ENCODE measurements at regions not wholly inside any gene's neighbourhood (a gene's known extent, or its start where the extent isn't known, plus 50 kb on each side); places are given as distances from the start of the nearest gene placed in this dataset.

DNA sequence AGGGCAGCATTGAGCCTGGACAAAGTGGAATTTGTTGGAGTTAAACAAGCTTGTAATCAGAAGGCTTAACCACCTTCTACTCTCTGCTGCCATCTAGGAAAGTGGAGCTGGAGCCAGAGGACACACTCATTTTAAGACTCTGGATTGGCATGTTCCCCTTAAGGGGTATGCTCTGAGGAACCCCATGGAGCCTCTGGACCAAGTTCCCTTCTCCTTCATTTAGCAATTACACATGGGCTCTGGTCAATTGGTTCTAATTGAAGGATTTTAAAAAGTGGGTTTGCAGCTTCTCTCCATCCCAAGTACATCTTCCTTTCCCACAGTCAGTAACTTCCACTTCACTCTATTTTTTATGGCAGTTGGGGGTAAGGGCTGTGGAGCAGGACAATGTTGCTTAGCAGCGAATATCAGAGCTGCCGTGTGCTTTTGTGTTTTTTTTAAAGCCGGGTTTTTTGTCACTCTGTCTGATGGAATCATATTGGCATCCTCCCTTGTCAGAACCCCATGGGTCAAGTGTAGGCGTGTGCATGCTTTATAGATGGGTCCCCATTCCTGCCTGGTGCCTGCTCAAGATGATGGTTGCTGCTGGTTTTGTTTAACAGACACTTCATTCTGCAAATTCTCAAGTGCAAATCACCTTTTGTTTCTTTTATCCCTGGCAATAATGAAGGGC, 330.7 kb upstream of the ADAMTSL1 start:
- Histone ChIP-seq H3K4me3 (replicated peaks in 1 of 3; ENCODE audit: insufficient read depth in 1 of 3, low read depth in 1 of 3, low read length in 3 of 3) (no peak overlapping the region), H3K9me3 (replicated peaks; ENCODE audit: control insufficient read depth, insufficient read depth, low read length) (no peaks in the 10 kb centered on the region), H3K79me2 (ENCODE audit: control insufficient read depth, insufficient read depth, low read length) (no peaks in the 10 kb centered on the region), H3K4me1 (ENCODE audit: control insufficient read depth, extremely low read depth, insufficient read depth, low read length) (no peaks in the 10 kb centered on the region), H3K9me1 (replicated peaks; ENCODE audit: control insufficient read depth, extremely low read depth, insufficient read depth, low read length) (no peaks in the 10 kb centered on the region), H3K36me3 (ENCODE audit: control insufficient read depth in 2 of 2, extremely low read depth in 1 of 2, insufficient read depth in 2 of 2, low read length in 2 of 2) (no peaks in the 10 kb centered on the region), H4K20me1 (replicated peaks; ENCODE audit: control insufficient read depth, extremely low read depth, insufficient read depth, low read length) (no peaks in the 10 kb centered on the region), H3K9ac (replicated peaks; ENCODE audit: extremely low read depth, insufficient read depth, low read length) (no peak overlapping the region), H3K4me2 (ENCODE audit: insufficient read depth, low read length) (no peak overlapping the region), H3K27ac (ENCODE audit: insufficient read depth, low read depth, low read length) (no peak overlapping the region), H2AFZ (ENCODE audit: low read depth, low read length) (no peak overlapping the region), H3K27me3 (ENCODE audit: control insufficient read depth in 2 of 2, insufficient read depth in 2 of 2, low read length in 2 of 2) (peaks cover 0 to 6% of the 10 kb centered on the region in 2 experiments)
- ChIA-PET CTCF (interaction anchor here (0.7 to 2.1 kb wide), 9 partner anchors 10 to 833 kb away, joined by 3 to 13 read pairs (median 3); no protein-coding TSS in a partner anchor), POLR2A (no interaction called here)
- FAIRE-seq (no peak), DNase-seq (ENCODE audit: low read depth, low spot score) (peak; percentile 2)
- TF ChIP-seq, protein P1, sequence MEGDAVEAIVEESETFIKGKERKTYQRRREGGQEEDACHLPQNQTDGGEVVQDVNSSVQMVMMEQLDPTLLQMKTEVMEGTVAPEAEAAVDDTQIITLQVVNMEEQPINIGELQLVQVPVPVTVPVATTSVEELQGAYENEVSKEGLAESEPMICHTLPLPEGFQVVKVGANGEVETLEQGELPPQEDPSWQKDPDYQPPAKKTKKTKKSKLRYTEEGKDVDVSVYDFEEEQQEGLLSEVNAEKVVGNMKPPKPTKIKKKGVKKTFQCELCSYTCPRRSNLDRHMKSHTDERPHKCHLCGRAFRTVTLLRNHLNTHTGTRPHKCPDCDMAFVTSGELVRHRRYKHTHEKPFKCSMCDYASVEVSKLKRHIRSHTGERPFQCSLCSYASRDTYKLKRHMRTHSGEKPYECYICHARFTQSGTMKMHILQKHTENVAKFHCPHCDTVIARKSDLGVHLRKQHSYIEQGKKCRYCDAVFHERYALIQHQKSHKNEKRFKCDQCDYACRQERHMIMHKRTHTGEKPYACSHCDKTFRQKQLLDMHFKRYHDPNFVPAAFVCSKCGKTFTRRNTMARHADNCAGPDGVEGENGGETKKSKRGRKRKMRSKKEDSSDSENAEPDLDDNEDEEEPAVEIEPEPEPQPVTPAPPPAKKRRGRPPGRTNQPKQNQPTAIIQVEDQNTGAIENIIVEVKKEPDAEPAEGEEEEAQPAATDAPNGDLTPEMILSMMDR (IDR thresholded peaks at IDR 0.05; ENCODE audit: extremely low read depth in 1 of 2, insufficient read depth in 1 of 2, low read depth in 1 of 2, low read length in 2 of 2), result peak in 1 of 2 donors; percentile 8
- no peak for TF ChIP-seq GATA2 (IDR thresholded peaks at IDR 0.05; ENCODE audit: insufficient read depth, insufficient read length, low read depth, low read length)
- no peak for TF ChIP-seq POLR2AphosphoS5 (IDR thresholded peaks at IDR 0.05; ENCODE audit: insufficient read depth, low read depth, low read length)
- no TSS peak for BruUV-seq (replicated peaks)
- dilution Hi-C loops (cut with MboI; ENCODE audit: extremely low pct_ligation_motif_present, low sequenced_read_pairs), result no loop called here
- intact Hi-C loops (cut with micrococcal nuclease), result no loop called here

DNA sequence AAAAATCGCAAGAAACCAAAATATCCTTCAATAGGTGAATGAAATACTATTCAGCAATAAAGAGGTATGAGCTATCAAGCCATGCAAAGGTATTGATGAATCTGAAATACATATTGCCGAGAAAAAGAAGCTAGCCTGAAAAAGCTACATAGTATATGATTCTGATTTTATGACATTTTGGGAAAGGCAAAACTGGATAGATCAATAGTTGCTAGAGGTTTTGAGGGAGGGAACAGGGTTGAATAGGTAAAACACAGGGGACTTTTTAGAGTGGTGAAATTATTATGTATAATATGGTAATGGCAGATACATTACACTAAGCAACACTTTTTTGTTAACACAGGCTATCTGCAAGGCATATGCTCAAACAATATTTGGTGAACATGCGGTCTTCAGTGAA, 327.6 kb upstream of the ADAMTSL1 start:
- Histone ChIP-seq H3K9me1 (replicated peaks; ENCODE audit: control insufficient read depth, extremely low read depth, insufficient read depth, low read length) (no peaks in the 10 kb centered on the region), H4K20me1 (replicated peaks; ENCODE audit: control insufficient read depth, extremely low read depth, insufficient read depth, low read length) (no peaks in the 10 kb centered on the region), H3K4me1 (ENCODE audit: control insufficient read depth, extremely low read depth, insufficient read depth, low read length) (no peaks in the 10 kb centered on the region), H3K27me3 (ENCODE audit: control insufficient read depth in 2 of 2, insufficient read depth in 2 of 2, low read length in 2 of 2) (peaks cover 4 to 7% of the 10 kb centered on the region in 2 experiments), H3K79me2 (ENCODE audit: control insufficient read depth, insufficient read depth, low read length) (no peaks in the 10 kb centered on the region), H3K9me3 (replicated peaks; ENCODE audit: control insufficient read depth, insufficient read depth, low read length) (no peaks in the 10 kb centered on the region), H3K4me2 (ENCODE audit: insufficient read depth, low read length) (no peak overlapping the region), H3K9ac (replicated peaks; ENCODE audit: extremely low read depth, insufficient read depth, low read length) (no peak overlapping the region), H2AFZ (ENCODE audit: low read depth, low read length) (no peak overlapping the region), H3K36me3 (ENCODE audit: control insufficient read depth in 2 of 2, extremely low read depth in 1 of 2, insufficient read depth in 2 of 2, low read length in 2 of 2) (no peaks in the 10 kb centered on the region), H3K27ac (ENCODE audit: insufficient read depth, low read depth, low read length) (no peak overlapping the region), H3K4me3 (replicated peaks in 1 of 3; ENCODE audit: insufficient read depth in 1 of 3, low read depth in 1 of 3, low read length in 3 of 3) (no peak overlapping the region)
- CTCF ChIA-PET, result interaction anchor here (0.8 kb wide), 1 partner anchor 26 kb away, joined by 3 read pairs; no protein-coding TSS in a partner anchor
- no peak for DNase-seq (ENCODE audit: low read depth, low spot score)
- POLR2A ChIA-PET, result no interaction called here
- dilution Hi-C loops (cut with MboI; ENCODE audit: extremely low pct_ligation_motif_present, low sequenced_read_pairs), result no loop called here
- TF ChIP-seq, protein P2, sequence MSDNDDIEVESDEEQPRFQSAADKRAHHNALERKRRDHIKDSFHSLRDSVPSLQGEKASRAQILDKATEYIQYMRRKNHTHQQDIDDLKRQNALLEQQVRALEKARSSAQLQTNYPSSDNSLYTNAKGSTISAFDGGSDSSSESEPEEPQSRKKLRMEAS (IDR thresholded peaks at IDR 0.05; ENCODE audit: insufficient read depth, insufficient read length), result no peak
- TF ChIP-seq EZH2 (IDR thresholded peaks at IDR 0.05; ENCODE audit: borderline replicate concordance, low read depth, low read length, severe bottlenecking) (no peak), POLR2AphosphoS5 (IDR thresholded peaks at IDR 0.05; ENCODE audit: insufficient read depth, low read depth, low read length) (no peak), GATA2 (IDR thresholded peaks at IDR 0.05; ENCODE audit: insufficient read depth, insufficient read length, low read depth, low read length) (no peak), MYC (IDR thresholded peaks at IDR 0.05; ENCODE audit: low read depth, low read length) (no peak), JUN (IDR thresholded peaks at IDR 0.05; ENCODE audit: borderline replicate concordance, insufficient read depth, insufficient read length, low read depth) (no peak), POLR2A (IDR thresholded peaks at IDR 0.05; ENCODE audit: low read depth, low read length) (no peak), FOS (IDR thresholded peaks at IDR 0.05; ENCODE audit: borderline replicate concordance, insufficient read depth, low read length) (no peak)
- TF ChIP-seq, protein P1 (IDR thresholded peaks at IDR 0.05; ENCODE audit: extremely low read depth in 1 of 2, insufficient read depth in 1 of 2, low read depth in 1 of 2, low read length in 2 of 2), result no peak
- no peak for FAIRE-seq
- intact Hi-C loops (cut with micrococcal nuclease), result no loop called here
- BruUV-seq (replicated peaks), result no TSS peak
